Astrocyte (in vitro differentiated cells and primary cell): ENCODE measurements at regions not wholly inside any gene's neighbourhood (a gene's known extent, or its start where the extent isn't known, plus 50 kb on each side); places are given as distances from the start of the nearest gene placed in this dataset.

Source experiments
- DNase-seq: peaks from one replicate; pipeline ENCODE4 v3.0.0-alpha.2; 2010; ENCODE audit warnings: low read depth
- FAIRE-seq: peaks from 2 replicates; lab custom pipeline; 2011; peaks lifted over from hg19 to GRCh38; lab: Jason Lieb, UNC
- H2AFZ ChIP-seq: 2 replicates; pipeline ENCODE4 v1.6.0; 2012; ENCODE audit warnings: low read depth, low read length, inconsistent platforms
- H3K27ac ChIP-seq: 2 replicates; pipeline ENCODE4 v1.5.1; 2011; ENCODE audit warnings: low read depth, low read length, inconsistent platforms
- H3K27me3 ChIP-seq: 2 replicates; pipeline ENCODE4 v1.6.0; 2011; ENCODE audit warnings: low read length, inconsistent platforms; ENCODE audit not compliant: insufficient read depth
- H3K36me3 ChIP-seq: 2 replicates; pipeline ENCODE4 v1.5.1; 2011; ENCODE audit warnings: low read length, inconsistent platforms; ENCODE audit not compliant: insufficient read depth
- H3K4me1 ChIP-seq: 2 replicates; pipeline ENCODE4 v1.5.1; 2011; ENCODE audit warnings: low read length, inconsistent platforms; ENCODE audit not compliant: insufficient read depth
- H3K4me2 ChIP-seq: 2 replicates; pipeline ENCODE4 v1.6.0; 2012; ENCODE audit warnings: low read length, inconsistent platforms
- H3K4me3 ChIP-seq: 2 replicates; pipeline ENCODE4 v1.5.1; 2011; ENCODE audit warnings: low read depth, mild to moderate bottlenecking, low read length, inconsistent platforms; ENCODE audit not compliant: insufficient read depth
- H3K79me2 ChIP-seq: 2 replicates; pipeline ENCODE4 v1.6.0; 2012; ENCODE audit warnings: mild to moderate bottlenecking, low read length, inconsistent platforms; ENCODE audit not compliant: insufficient read depth
- H3K9ac ChIP-seq: 2 replicates; pipeline ENCODE4 v1.6.0; 2012; ENCODE audit warnings: mild to moderate bottlenecking, low read length, inconsistent platforms
- H3K9me3 ChIP-seq: 2 replicates; pipeline ENCODE4 v1.5.1; 2012; ENCODE audit warnings: low read depth, mild to moderate bottlenecking, low read length, inconsistent platforms; ENCODE audit not compliant: insufficient read depth
- H4K20me1 ChIP-seq: 2 replicates; pipeline ENCODE4 v1.6.0; 2012; ENCODE audit warnings: low read length, inconsistent platforms; ENCODE audit not compliant: insufficient read depth
- H3K27ac Mint-ChIP-seq: one replicate; pipeline ENCODE4 v1.8.0; 2021; ENCODE audit warnings: mild to moderate bottlenecking, mixed read lengths; ENCODE audit not compliant: unreplicated experiment
- H3K27me3 Mint-ChIP-seq: one replicate; pipeline ENCODE4 v1.8.0; 2021; ENCODE audit warnings: low read depth, mixed read lengths; ENCODE audit not compliant: unreplicated experiment
- H3K36me3 Mint-ChIP-seq: one replicate; pipeline ENCODE4 v1.8.0; 2021; ENCODE audit warnings: low read depth, mixed read lengths; ENCODE audit not compliant: unreplicated experiment
- H3K4me1 Mint-ChIP-seq: one replicate; pipeline ENCODE4 v1.8.0; 2021; ENCODE audit warnings: low read depth, mixed read lengths; ENCODE audit not compliant: unreplicated experiment
- H3K4me3 Mint-ChIP-seq: one replicate; pipeline ENCODE4 v1.8.0; 2021; ENCODE audit warnings: mild to moderate bottlenecking, moderate library complexity, mixed read lengths; ENCODE audit not compliant: unreplicated experiment
- H3K9me3 Mint-ChIP-seq: one replicate; pipeline ENCODE4 v1.8.0; 2021; ENCODE audit warnings: mild to moderate bottlenecking, mixed read lengths; ENCODE audit not compliant: unreplicated experiment
- EZH2 ChIP-seq: IDR thresholded peaks from 2 replicates; pipeline ENCODE4 v1.6.1; 2012; ENCODE audit warnings: mild to moderate bottlenecking, low read length, inconsistent platforms; ENCODE audit not compliant: insufficient read depth
- TF ChIP-seq, protein P1 (sequence below): IDR thresholded peaks from 2 replicates; pipeline ENCODE4 v1.5.1; 2011; ENCODE audit warnings: low read depth, mild to moderate bottlenecking, inconsistent platforms, low read length, moderate library complexity; ENCODE audit not compliant: insufficient read depth

DNA sequence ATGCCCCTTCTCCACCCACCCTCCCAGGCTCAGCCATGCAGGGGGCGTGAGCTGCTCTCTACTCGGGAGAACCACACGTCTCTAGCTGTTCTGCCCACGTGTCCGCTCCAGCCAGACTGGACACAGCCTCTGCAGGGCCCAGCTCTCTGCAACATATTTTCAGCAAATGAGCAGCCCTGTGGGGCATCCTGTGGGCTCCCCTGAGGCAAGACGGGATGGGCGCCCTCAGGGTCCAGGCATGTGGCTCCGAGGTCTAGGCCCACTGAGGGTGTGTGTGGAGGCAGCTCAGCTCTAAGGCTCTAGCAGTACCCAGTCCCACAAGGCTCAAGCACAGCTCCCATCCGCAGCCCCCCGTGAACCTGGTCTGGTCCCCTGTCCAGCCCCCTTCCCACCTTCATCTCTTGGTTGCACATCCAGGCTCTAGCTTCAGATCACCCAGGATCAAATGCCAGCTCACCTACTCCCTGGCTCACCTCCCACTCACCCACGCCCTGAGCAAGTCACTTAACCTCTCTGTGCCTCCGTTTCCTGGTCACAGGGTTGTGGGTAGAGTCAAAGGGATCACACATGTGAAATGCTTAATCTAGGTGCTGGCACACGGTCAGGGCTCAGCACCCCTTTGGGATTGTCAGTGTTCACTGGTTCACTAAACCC lies 57.8 kb upstream of the TCF20 start:
- no peaks in the 10 kb centered on the region for H3K36me3 Mint-ChIP-seq

DNA sequence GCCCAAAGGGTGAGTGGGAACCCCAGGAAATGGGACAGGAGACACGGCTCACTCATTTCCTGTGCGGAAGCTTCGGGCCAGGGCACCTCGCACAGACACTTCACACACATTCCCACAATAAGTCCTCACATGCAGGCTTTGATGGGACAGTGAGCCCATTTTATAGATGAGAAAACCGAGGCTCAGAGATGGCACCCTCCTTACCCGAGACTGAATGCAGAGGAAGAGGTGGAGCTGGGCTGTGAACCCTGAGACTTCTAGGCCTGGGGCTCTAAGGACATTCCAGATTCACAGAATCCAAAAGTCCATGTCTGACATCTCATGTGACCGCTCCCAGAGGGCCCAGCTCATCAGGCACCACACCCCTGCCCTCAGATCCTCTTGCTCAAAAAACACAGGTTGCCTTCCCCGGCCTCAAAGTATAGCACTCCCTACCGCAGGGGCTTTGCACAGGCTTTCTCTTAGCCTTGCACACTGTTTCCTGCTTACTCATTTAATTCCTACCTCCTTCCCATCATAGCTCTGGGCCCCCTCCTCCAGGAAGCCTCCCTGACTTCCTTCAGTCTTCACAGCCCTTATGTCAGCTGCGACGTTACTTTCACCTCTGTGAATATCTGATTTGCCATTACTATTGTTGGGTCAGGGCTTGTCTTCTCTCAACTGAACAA lies 57.1 kb upstream of the TCF20 start:
- TF ChIP-seq, protein P1, sequence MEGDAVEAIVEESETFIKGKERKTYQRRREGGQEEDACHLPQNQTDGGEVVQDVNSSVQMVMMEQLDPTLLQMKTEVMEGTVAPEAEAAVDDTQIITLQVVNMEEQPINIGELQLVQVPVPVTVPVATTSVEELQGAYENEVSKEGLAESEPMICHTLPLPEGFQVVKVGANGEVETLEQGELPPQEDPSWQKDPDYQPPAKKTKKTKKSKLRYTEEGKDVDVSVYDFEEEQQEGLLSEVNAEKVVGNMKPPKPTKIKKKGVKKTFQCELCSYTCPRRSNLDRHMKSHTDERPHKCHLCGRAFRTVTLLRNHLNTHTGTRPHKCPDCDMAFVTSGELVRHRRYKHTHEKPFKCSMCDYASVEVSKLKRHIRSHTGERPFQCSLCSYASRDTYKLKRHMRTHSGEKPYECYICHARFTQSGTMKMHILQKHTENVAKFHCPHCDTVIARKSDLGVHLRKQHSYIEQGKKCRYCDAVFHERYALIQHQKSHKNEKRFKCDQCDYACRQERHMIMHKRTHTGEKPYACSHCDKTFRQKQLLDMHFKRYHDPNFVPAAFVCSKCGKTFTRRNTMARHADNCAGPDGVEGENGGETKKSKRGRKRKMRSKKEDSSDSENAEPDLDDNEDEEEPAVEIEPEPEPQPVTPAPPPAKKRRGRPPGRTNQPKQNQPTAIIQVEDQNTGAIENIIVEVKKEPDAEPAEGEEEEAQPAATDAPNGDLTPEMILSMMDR = no peak
- no peak for TF ChIP-seq EZH2
- Histone ChIP-seq H3K9me3 (no peaks in the 10 kb centered on the region), H3K36me3 (no peaks in the 10 kb centered on the region), H3K27me3 (peaks cover 10% of the 10 kb centered on the region), H3K79me2 (no peaks in the 10 kb centered on the region), H3K4me2 (no peak overlapping the region), H3K4me1 (no peaks in the 10 kb centered on the region), H3K4me3 (no peak overlapping the region), H4K20me1 (peaks cover 43% of the 10 kb centered on the region), H2AFZ (no peak overlapping the region), H3K9ac (no peak overlapping the region), H3K27ac (no peak overlapping the region)
- Mint-ChIP-seq H3K4me1 (peaks cover 4% of the 10 kb centered on the region), H3K27me3 (peaks cover 45% of the 10 kb centered on the region), H3K4me3 (no peak overlapping the region), H3K9me3 (no peaks in the 10 kb centered on the region), H3K36me3 (no peaks in the 10 kb centered on the region), H3K27ac (no peak overlapping the region)
- no peak for DNase-seq
- FAIRE-seq = no peak

More for the DNA sequence above, 57.8 kb upstream of the TCF20 start:
- Histone ChIP-seq H3K4me3 (no peak overlapping the region), H3K4me1 (no peaks in the 10 kb centered on the region), H3K36me3 (no peaks in the 10 kb centered on the region), H3K9me3 (no peaks in the 10 kb centered on the region), H3K9ac (no peak overlapping the region), H3K4me2 (no peak overlapping the region), H3K27ac (no peak overlapping the region), H4K20me1 (peaks cover 43% of the 10 kb centered on the region), H2AFZ (no peak overlapping the region), H3K79me2 (no peaks in the 10 kb centered on the region), H3K27me3 (peaks cover 10% of the 10 kb centered on the region)
- no peak overlapping the region for H3K4me3 Mint-ChIP-seq
- FAIRE-seq = no peak
- H3K4me1 Mint-ChIP-seq = peaks cover 4% of the 10 kb centered on the region
- H3K9me3 Mint-ChIP-seq = no peaks in the 10 kb centered on the region
- no peak for TF ChIP-seq EZH2
- TF ChIP-seq, protein P1 = no peak
- H3K27ac Mint-ChIP-seq = no peak overlapping the region
- peaks cover 51% of the 10 kb centered on the region for H3K27me3 Mint-ChIP-seq
- DNase-seq = no peak

DNA sequence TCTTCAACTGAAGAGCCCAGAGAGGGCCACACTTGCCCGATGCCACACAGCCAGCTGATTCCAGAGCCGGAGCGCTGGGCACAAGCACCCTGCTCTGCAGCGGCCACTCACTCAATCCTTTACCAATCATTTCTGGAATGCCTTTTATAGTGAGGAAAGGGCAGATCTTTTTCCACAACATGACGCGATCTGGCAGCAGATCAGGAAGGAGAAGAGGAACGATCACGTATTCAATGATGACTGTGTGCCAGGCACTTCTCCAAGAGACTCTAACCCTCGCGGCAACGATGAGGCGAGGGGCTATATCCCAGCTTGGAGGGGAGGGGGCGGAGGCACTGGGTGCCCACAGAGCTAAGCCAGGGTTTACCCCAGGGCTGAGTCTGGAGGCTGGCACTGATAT lies 56.3 kb upstream of the TCF20 start:
- Histone ChIP-seq H3K27ac (no peak overlapping the region), H3K4me2 (no peak overlapping the region), H3K79me2 (no peaks in the 10 kb centered on the region), H2AFZ (no peak overlapping the region), H3K27me3 (peaks cover 7% of the 10 kb centered on the region), H3K4me3 (no peak overlapping the region), H4K20me1 (peaks cover 43% of the 10 kb centered on the region), H3K36me3 (no peaks in the 10 kb centered on the region), H3K9me3 (no peaks in the 10 kb centered on the region), H3K9ac (no peak overlapping the region), H3K4me1 (no peaks in the 10 kb centered on the region)
- Mint-ChIP-seq H3K4me1 (peaks cover 4% of the 10 kb centered on the region), H3K36me3 (no peaks in the 10 kb centered on the region), H3K4me3 (no peak overlapping the region), H3K27me3 (peaks cover 37% of the 10 kb centered on the region), H3K9me3 (no peaks in the 10 kb centered on the region), H3K27ac (no peak overlapping the region)
- DNase-seq (peak; percentile 24), FAIRE-seq (no peak)
- TF ChIP-seq, protein P1 = no peak
- no peak for TF ChIP-seq EZH2
